Activated CD8-positive, alpha-beta memory T cell treated with anti-CD3 and anti-CD28 coated beads for 1 hour (primary cell): ENCODE measurements at regions not wholly inside any gene's neighbourhood (a gene's known extent, or its start where the extent isn't known, plus 50 kb on each side); places are given as distances from the start of the nearest gene placed in this dataset.
"Not testable (repeated sequence)": the region's sequence is repeated elsewhere in the genome, so short reads cannot be mapped to it uniquely, and the experiment has no call there.

Experiments used
- DNase-seq, 2 donors: peaks; one replicate each; pipeline ENCODE4 v3.0.0-alpha.2; 2020; ENCODE audit warnings: low read depth in 1 of 2; ENCODE audit errors: extremely low read depth in 1 of 2

DNA sequence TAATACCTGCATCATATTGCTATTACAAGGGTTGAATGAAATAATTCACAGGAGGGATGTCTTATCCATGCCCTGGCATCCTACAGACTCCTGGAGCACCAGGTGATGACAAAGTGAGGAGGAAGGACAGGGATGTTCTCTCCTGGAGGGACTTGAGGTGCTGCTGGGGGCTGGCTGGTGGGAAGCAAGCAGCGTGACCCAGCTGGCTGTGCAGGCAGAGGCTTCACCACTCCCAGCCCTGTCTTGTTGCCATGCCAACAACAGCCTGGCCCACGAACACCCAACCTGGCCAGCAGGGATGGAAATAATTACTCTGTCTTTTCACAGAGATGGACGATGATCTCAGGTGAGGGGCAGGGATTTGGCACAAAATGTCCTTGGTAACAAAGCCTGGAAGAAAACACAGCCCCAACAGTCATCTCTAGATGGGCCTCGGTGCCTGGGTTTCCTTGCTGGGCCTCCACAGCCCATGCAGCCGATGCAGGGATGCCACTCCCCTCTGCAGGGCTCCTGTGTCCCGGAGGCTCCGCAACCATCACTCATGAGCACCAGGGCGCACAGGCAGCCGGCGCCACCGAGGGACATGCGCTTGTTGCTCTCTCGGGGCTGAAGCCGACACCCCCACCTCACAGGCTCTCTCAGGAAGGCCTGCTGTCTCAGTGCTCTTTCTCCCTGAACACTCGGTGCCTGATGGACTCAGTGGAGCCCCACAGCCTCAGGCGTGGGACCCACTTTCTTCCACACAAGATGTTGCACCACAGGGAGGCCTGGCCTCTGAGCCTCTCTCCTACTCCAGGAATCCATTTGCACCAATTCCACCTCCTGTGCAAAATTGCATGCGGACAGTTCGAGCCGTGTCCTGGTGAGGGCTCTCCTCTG, 205.9 kb downstream of the LAT start:
- not testable (repeated sequence) for DNase-seq

DNA sequence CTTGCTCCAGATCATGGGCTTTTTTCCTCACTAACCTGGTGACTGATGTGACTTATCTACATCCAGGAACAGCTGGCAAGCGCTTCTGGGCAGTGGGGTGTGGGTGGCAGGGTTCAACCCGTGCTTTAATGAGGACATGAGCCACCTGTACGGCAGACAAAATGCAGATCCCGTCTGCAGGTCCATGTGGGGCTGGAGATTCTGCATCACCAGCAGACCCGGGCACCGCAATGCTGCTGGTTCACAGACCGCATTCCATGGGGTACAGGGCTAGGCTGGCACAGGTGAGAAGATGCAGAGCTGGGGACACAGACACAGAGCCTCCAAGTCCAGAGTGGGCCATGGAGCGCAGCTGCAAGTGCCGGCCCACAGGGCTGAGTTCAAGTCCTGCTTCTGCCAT, 204.0 kb downstream of the LAT start:
- DNase-seq, result not testable (repeated sequence)

GRCh38 chr16:29186306-29187220, 201.7 kb downstream of the LAT start:
- DNase-seq, result not testable (repeated sequence)

DNA sequence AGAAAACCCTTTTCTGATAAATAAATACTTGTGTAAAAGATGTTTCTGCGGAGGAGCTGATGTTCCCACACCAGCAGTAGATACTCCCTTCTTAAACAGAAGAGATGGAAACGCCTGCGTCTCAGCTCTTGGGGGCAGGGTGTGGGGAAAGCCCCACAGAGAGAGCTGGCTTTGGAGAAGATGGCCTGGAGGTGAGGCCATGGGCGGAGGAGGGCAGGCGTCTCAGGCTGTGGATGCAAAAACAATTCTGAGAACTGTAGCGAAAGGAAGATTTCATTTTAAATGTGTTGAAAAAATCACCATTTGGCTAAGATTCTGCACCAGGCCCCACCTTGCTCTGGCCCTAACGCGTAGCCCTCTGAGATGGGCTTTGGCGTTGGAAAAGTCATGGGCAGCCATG, 201.0 kb downstream of the LAT start:
- not testable (repeated sequence) for DNase-seq

DNA sequence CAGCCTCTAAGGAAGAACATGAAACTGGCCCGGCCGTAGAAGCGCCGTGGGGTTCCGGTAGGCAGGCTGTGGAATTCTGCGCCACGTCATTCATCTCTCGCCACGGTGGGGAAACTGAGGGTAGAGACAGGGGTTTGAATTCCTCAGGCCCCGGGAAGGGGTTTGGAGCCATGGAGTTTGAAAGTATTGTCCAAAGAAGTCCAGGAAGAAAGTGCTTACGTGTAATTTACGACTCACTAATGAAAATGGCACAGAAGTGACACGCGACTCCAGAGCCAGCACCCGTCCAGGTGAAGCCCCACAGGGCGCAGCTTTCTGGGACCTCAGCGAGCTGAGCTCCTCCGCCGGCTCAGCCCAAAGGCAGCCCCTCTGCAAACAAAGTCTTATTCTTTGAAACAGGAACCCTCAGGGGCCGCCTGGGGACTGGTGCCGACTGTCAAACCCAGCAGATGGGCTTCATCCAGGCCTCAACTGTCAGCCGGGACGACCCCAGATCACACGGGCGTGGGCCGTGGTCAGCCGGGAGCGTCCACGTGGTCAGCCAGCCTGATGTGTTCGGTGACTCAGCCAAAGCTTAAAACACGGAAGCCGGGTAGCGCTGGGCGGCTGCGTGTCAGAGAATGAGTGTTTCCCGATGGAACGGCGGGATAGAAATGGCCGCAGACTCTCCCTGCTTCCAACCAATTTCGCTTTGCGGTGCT, 200.0 kb downstream of the LAT start:
- not testable (repeated sequence) for DNase-seq

GRCh38 chr16:29182940-29183868, 198.4 kb downstream of the LAT start:
- not testable (repeated sequence) for DNase-seq

DNA sequence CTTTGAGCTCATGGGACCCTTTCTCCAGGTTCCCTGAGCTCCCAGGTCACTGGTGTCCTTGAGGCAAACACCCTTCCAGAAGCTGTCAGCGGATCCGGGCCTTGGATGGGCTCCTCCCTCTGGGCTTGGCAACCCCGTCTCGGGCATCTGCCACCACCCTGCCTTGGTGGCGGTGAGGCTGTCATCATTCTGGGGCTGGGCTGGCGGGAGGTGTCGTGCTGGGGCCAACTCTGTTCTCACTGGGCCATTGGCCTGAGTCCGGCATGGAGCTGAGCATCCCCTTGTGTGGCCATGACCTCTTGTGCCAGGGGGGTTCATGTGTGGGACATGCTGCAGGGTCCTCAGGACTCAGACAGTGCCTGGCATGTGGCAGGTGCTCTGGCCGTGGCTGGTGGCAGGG, 197.6 kb downstream of the LAT start:
- DNase-seq, result no peak

DNA sequence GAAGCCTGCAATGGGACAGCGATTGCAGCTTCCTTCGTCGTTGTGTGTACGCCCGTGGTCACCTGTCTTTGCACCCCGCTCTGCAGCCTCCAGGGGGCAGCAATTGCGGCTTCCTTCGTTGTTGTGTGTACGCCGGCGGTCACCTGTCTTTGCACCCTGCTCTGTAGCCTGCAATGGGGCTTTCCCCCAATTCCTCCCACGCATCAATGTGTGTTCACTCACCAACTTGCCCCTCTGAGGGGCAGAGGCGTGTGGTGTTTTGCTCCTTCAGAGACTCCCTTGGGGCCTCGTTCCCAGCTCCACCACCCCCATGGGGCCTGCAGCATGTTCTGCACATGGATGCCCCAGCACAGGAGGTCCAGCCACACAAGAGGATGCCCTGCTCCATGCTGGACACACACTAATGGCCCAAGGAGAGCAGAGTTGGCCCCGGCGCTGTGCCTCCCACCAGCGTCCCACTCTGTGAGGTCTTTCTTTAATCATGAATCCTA, 197.1 kb downstream of the LAT start:
- not testable (repeated sequence) for DNase-seq

DNA sequence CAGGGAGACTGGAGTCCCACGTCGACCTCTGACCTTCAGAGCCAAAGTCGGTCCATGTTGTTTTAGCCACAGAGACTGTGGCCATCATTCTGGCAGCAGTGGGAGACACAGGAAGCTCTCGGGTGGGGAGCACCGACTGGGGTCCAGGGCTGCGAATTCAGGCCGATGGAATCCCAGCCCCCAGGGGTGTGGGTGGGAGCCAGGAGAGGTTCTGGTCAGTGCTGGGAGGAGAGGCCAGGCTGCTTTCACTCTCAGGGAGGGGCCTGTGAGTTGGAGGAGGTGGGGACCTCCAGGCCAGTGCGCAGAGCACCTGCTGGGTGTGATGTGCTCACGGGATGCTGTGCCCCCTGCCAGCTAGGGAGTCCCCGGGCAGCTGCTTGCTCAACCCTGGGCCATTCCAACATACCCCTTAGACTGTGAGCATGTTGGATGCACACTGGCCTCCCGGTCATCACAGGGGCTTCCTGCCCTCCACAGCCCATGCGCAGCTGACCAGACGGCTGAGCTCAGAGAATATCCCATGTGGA, 196.5 kb downstream of the LAT start:
- DNase-seq, result not testable (repeated sequence)

GRCh38 chr16:29180206-29180600, 195.4 kb downstream of the LAT start:
- not testable (repeated sequence) for DNase-seq

- DNase-seq, result not testable (repeated sequence)
Measured at GRCh38 chr16:29179401-29180205, 194.8 kb downstream of the LAT start.

DNA sequence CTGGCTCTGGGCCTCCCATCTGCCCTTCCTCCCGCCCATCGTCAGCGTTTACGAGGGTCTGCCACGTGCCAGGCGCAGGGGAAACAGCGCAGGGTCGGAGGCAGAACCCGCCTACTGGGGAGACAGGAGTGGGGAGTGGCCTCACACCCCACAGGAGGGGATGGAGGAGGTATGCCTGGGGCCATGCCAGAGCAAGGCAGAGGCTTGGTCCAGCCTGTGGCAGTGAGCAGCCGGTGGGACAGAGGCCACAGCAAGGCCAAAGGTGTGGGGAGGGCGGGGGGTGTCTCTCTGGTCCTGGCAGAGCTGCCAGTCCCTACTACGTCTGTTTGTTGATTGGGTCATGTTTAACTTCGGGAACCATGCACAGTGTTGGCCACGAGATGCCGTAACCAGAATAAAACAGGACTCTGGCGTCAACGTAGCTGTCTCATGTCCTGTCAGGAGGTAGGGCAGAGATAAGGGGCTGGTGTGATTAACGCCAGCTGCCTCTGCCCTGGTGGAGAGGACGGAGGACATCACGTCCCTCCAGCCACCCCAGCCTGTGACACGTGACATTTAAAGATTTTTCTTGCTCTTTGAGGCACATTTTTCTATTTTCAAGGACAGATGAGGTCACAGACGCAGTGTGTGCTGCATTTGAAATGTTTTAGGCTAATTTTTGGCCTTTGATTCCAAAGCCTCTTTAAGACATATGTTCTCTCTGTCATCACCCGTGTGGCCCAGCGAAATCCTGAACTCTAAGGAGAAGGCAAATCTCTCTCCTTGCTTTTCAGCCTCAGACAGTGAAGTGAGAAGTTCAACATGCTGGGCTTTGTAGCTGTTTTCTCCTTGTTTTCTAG, 193.3 kb downstream of the LAT start:
- not testable (repeated sequence) for DNase-seq

GRCh38 chr16:29177203-29177887, 192.5 kb downstream of the LAT start:
- not testable (repeated sequence) for DNase-seq

DNA sequence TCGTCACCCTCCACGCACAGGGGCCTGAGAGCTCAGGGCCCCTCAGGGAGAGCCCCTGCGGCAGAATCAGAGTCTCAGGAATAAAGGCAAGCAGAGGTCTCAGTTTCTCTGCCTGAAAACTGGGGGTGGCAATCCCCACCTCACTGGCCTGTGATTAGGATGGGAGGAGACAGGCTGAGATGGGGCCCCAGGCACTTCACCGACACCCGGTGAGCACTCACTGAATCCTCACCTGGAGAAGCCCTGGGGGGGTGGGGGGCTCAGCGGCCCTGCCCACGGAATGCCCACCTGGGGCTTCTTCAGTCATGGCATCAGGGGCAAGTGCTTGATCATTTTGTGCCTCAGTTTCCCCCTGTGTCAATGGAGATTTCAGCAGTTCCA, 192.0 kb downstream of the LAT start:
- not testable (repeated sequence) for DNase-seq

- DNase-seq, result not testable (repeated sequence)
Measured at GRCh38 chr16:29176154-29176470, 191.3 kb downstream of the LAT start.

GRCh38 chr16:29175411-29176153, 190.7 kb downstream of the LAT start:
- not testable (repeated sequence) for DNase-seq
